ENCODE measurements at regions not wholly inside any gene's neighbourhood (a gene's known extent, or its start where the extent isn't known, plus 50 kb on each side); places are given as distances from the start of the nearest gene placed in this dataset.
A peak's percentile ranks its signal among the peaks of the same experiment; 100 is the strongest.

- TF ChIP-seq REST (IDR thresholded peaks at IDR 0.05; ENCODE audit: unreplicated experiment) (no peak), CREB1 (CRISPR knock-in tag; IDR thresholded peaks at IDR 0.05; ENCODE audit: low read depth) (no peak)
Observed at GRCh38 chr14:56027916-56028712, 90.1 kb upstream of the PELI2 start (continued).

- Histone ChIP-seq H3K4me3 (no peak overlapping the region), H3K27me3 (ENCODE audit: insufficient read depth) (no peaks in the 10 kb centered on the region), H3K4me1 (ENCODE audit: insufficient read depth) (no peaks in the 10 kb centered on the region), H3K27ac (ENCODE audit: low read depth) (no peak overlapping the region), H3K36me3 (ENCODE audit: insufficient read depth) (no peaks in the 10 kb centered on the region), H4K20me1 (replicated peaks; ENCODE audit: insufficient read depth) (no peaks in the 10 kb centered on the region), H3K79me2 (replicated peaks; ENCODE audit: insufficient read depth) (no peaks in the 10 kb centered on the region), H3K4me2 (no peak overlapping the region), H3K9me2 (ENCODE audit: insufficient read depth) (peaks cover 6% of the 10 kb centered on the region), H3F3A (replicated peaks; ENCODE audit: low read depth) (no peaks in the 10 kb centered on the region), H2AFZ (peak overlapping the region; percentile 53)
- no peak for TF ChIP-seq ZNF462 (CRISPR knock-in tag; IDR thresholded peaks at IDR 0.05)
- TF ChIP-seq EZH2 (IDR thresholded peaks at IDR 0.05; ENCODE audit: low read depth, unreplicated experiment): no peak
- no peak for TF ChIP-seq POLR2AphosphoS5 (IDR thresholded peaks at IDR 0.05; ENCODE audit: low read depth)
- TF ChIP-seq EZH2phosphoT487 (IDR thresholded peaks at IDR 0.05; ENCODE audit: unreplicated experiment): no peak
- TF ChIP-seq CTCF (conservative IDR thresholded peaks at IDR 0.05; ENCODE audit: low read depth in 2 of 2): no peak
- no peak for TF ChIP-seq ZNF331 (CRISPR knock-in tag; IDR thresholded peaks at IDR 0.05; ENCODE audit: low read depth)
- no peak for TF ChIP-seq CREB1 (CRISPR knock-in tag; IDR thresholded peaks at IDR 0.05; ENCODE audit: low read depth)
- TF ChIP-seq NANOG (IDR thresholded peaks at IDR 0.05; ENCODE audit: borderline replicate concordance): no peak
- H3K27me3 Mint-ChIP-seq (ENCODE audit: insufficient read depth, low read depth, poor library complexity): no peaks in the 10 kb centered on the region
- H3K4me1 Mint-ChIP-seq: no peaks in the 10 kb centered on the region
- DNase-seq (ENCODE audit: low spot score): peak; percentile 41
- no peak overlapping the region for H3K4me3 Mint-ChIP-seq
- peak; percentile 64 for ATAC-seq
- H3K36me3 Mint-ChIP-seq (ENCODE audit: low read depth): no peaks in the 10 kb centered on the region
- peak overlapping the region; percentile 62; the same call in 1 of the 2 replicates for H3K27ac Mint-ChIP-seq
- no peaks in the 10 kb centered on the region for H3K9me3 Mint-ChIP-seq
Observed at GRCh38 chr14:56036353-56036752, 81.9 kb upstream of the PELI2 start.

Data from GM23338 (cell line).